ENCODE measurements at regions not wholly inside any gene's neighbourhood (a gene's known extent, or its start where the extent isn't known, plus 50 kb on each side); places are given as distances from the start of the nearest gene placed in this dataset.
"Not testable (repeated sequence)": the region's sequence is repeated elsewhere in the genome, so short reads cannot be mapped to it uniquely, and the experiment has no call there.

- H3K27me3 Mint-ChIP-seq, result no peaks in the 10 kb centered on the region
- H3K36me3 Mint-ChIP-seq, result no peaks in the 10 kb centered on the region
- no peaks in the 10 kb centered on the region for H3K4me1 Mint-ChIP-seq
- H3K4me3 Mint-ChIP-seq, result no peak overlapping the region
- no peak overlapping the region for H3K27ac Mint-ChIP-seq
- no peaks in the 10 kb centered on the region for H3K9me3 Mint-ChIP-seq
Measured at GRCh38 chr7:51374936-51375335, 58.3 kb upstream of the COBL start.

DNA sequence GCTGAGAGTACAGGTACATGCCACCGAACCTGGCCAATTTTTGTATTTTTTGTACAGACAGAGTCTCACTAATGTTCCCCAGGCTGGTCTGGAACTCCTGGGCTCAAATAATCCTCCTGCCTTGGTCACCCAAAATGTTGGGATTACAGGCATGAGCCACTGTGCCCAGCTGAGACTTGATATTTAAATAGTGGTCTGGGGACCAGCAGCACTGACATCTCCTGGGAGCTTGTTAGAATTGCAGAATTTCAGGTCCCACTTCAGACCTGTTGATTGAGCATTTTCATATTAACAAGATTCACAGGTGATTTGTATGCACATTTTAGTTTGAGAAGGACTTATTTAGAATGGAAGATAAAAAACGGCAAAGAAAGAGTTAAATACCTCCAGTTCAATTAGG, 57.0 kb upstream of the COBL start:
- not testable (repeated sequence) for H3K4me3 Mint-ChIP-seq, H3K36me3 Mint-ChIP-seq, H3K4me1 Mint-ChIP-seq, H3K9me3 Mint-ChIP-seq, H3K27me3 Mint-ChIP-seq, H3K27ac Mint-ChIP-seq

- H3K9me3 Mint-ChIP-seq, result no peaks in the 10 kb centered on the region
- no peak overlapping the region for H3K27ac Mint-ChIP-seq
Measured at GRCh38 chr7:51369746-51370145, 53.1 kb upstream of the COBL start.

DNA sequence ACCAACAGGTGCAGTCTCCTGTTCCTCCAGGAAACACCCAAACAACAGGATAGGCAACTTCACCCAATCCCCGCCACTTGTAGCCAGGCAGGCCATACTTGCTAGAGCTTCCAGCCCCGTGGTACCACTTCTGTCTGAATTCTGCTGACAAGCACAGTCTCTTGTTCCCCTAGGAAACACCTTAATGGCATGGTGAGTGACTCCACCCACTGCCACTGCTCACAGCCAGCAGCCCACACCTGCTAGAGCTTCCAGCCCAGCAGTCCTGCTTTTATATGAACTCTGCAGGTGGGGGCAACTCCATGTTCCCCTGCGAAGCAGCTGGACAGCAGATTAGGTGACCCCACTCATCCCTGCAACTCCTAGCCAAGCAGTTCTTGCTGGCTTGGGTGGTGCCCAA, 52.6 kb upstream of the COBL start:
- not testable (repeated sequence) for H3K36me3 Mint-ChIP-seq, H3K9me3 Mint-ChIP-seq, H3K27ac Mint-ChIP-seq, H3K27me3 Mint-ChIP-seq, H3K4me1 Mint-ChIP-seq, H3K4me3 Mint-ChIP-seq

More at GRCh38 chr7:51369746-51370145, 53.1 kb upstream of the COBL start:
- Mint-ChIP-seq H3K27me3 (no peaks in the 10 kb centered on the region), H3K4me3 (no peak overlapping the region), H3K36me3 (no peaks in the 10 kb centered on the region), H3K4me1 (no peaks in the 10 kb centered on the region)

GRCh38 chr7:51368334-51368733, 51.7 kb upstream of the COBL start:
- H3K27me3 Mint-ChIP-seq, result no peaks in the 10 kb centered on the region
- H3K4me3 Mint-ChIP-seq, result no peak overlapping the region
- no peak overlapping the region for H3K27ac Mint-ChIP-seq
- H3K9me3 Mint-ChIP-seq, result no peaks in the 10 kb centered on the region
- H3K4me1 Mint-ChIP-seq, result no peaks in the 10 kb centered on the region
- no peaks in the 10 kb centered on the region for H3K36me3 Mint-ChIP-seq

DNA sequence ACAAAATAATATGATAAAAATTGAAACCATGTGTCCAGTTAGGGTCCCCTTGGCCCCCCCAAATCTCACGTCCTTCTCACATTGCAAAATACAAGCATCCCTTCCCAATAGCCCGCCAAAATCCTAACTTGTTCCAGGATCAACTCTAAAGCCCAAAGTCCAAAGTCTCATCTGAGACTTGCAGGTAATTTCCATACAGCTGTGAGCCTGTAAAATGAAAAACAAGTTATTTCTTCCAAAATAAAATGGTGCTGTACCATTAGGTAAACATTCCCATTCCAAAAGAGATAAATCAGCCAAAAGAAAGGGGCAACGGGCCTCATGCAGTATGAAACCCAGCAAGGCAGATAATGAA, 51.0 kb upstream of the COBL start:
- Mint-ChIP-seq H3K27me3 (no peaks in the 10 kb centered on the region), H3K27ac (no peak overlapping the region), H3K9me3 (no peaks in the 10 kb centered on the region), H3K4me1 (no peaks in the 10 kb centered on the region), H3K36me3 (no peaks in the 10 kb centered on the region), H3K4me3 (no peak overlapping the region)

GRCh38 chr7:51366930-51367613, 50.5 kb upstream of the COBL start:
- Mint-ChIP-seq H3K36me3 (no peaks in the 10 kb centered on the region), H3K9me3 (no peaks in the 10 kb centered on the region), H3K27me3 (no peaks in the 10 kb centered on the region), H3K27ac (no peak overlapping the region), H3K4me3 (no peak overlapping the region), H3K4me1 (no peaks in the 10 kb centered on the region)
